IPS DF 6.9 (cell line): ENCODE measurements at regions not wholly inside any gene's neighbourhood (a gene's known extent, or its start where the extent isn't known, plus 50 kb on each side); places are given as distances from the start of the nearest gene placed in this dataset.

Source experiments
- DNase-seq: peaks from one replicate; pipeline ENCODE4 v3.0.0-alpha.2; 2013; ENCODE audit warnings: low read depth, low spot score
- H3K27ac ChIP-seq: one replicate; pipeline ENCODE4 v1.5.1; 2013; ENCODE audit warnings: low read length, control low read depth
- H3K27me3 ChIP-seq: 2 replicates; pipeline ENCODE4 v1.6.1; 2013; ENCODE audit warnings: mild to moderate bottlenecking, low read length; ENCODE audit not compliant: control insufficient read depth, insufficient read depth
- H3K36me3 ChIP-seq: 2 replicates; pipeline ENCODE4 v1.6.1; 2013; ENCODE audit warnings: low read length; ENCODE audit not compliant: control insufficient read depth, insufficient read depth
- H3K4me1 ChIP-seq: 2 replicates; pipeline ENCODE4 v1.6.1; 2013; ENCODE audit warnings: low read length; ENCODE audit not compliant: control insufficient read depth, insufficient read depth
- H3K4me3 ChIP-seq: 2 replicates; pipeline ENCODE4 v1.5.1; 2013; ENCODE audit warnings: mild to moderate bottlenecking, low read length
- H3K9me3 ChIP-seq: 2 replicates; pipeline ENCODE4 v1.6.1; 2013; ENCODE audit warnings: low read length, inconsistent platforms; ENCODE audit not compliant: control insufficient read depth, insufficient read depth
- WGBS: extraction: QIAGEN DNeasy Blood & Tissue Kit; methylation state at CpG from one replicate; pipeline ENCODE4 v1.1.7; 2013; ENCODE audit warnings: mixed read lengths, missing lambda C conversion rate; ENCODE audit not compliant: insufficient read length, insufficient coverage; 5-methylcytosine and 5-hydroxymethylcytosine counted together

DNA sequence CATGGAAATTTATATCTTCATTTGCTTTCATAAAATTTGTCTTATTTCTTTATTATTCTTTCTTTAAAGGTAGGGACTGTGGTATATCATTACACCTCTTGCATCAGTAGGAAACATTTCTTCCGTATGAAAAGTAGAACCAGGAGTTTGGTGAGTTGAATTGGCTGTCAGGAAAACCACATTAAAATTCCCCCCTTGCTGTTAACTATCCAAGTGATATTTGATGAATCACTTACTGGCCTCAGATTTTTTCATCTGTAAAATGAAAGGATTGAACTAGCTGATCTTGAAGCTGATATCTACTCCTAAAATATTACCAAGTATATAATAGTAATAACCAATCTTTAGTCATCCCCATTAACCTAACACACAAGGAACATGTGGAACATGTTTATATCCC is 460.9 kb downstream of the GJA1 start:
- whole genome bisulfite sequencing = no CpG with 5 or more reads among the region's 1 CpG
- Histone ChIP-seq H3K27me3 (no peaks in the 10 kb centered on the region), H3K4me1 (no peaks in the 10 kb centered on the region; the same call in 1 of the 2 replicates), H3K4me3 (no peak overlapping the region), H3K27ac (no peak overlapping the region), H3K36me3 (no peaks in the 10 kb centered on the region), H3K9me3 (no peaks in the 10 kb centered on the region)
- DNase-seq = no peak

GRCh38 chr6:121896771-121897170 is 461.3 kb downstream of the GJA1 start:
- no peak overlapping the region for H3K4me3 ChIP-seq
- H3K27me3 ChIP-seq = no peaks in the 10 kb centered on the region
- DNase-seq = no peak
- no peaks in the 10 kb centered on the region for H3K9me3 ChIP-seq
- WGBS = no CpG with 5 or more reads among the region's 3 CpGs
- H3K4me1 ChIP-seq = no peaks in the 10 kb centered on the region; the same call in 1 of the 2 replicates
- no peaks in the 10 kb centered on the region for H3K36me3 ChIP-seq
- no peak overlapping the region for H3K27ac ChIP-seq

DNA sequence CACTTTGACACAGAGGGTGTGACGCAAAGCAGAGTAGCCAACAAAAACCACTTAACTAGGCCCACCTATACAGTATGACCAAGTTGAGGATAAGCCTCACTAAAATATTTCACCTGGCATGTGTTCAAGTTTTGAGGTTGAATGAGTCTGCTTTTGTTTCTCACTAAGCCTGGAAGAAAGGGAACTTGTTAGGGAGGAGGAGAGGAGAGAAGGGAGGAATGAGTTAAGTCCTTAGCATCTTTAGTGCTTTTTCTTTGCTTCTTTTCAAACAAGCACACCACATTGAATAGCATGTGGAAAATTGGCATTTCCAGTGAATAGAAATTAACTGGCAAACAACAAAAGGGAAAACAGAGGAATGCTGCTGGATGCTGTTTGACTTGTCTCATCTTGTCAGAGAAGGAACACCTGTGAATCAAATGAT is 461.9 kb downstream of the GJA1 start:
- Histone ChIP-seq H3K27me3 (no peaks in the 10 kb centered on the region), H3K4me1 (no peaks in the 10 kb centered on the region; the same call in 1 of the 2 replicates), H3K36me3 (no peaks in the 10 kb centered on the region), H3K27ac (no peak overlapping the region), H3K4me3 (no peak overlapping the region), H3K9me3 (no peaks in the 10 kb centered on the region)
- no peak for DNase-seq
- no CpG with 5 or more reads among the region's 1 CpG for WGBS

GRCh38 chr6:121901432-121901831 is 466.0 kb downstream of the GJA1 start:
- Histone ChIP-seq H3K36me3 (no peaks in the 10 kb centered on the region), H3K27me3 (no peaks in the 10 kb centered on the region), H3K4me1 (no peaks in the 10 kb centered on the region; the same call in 1 of the 2 replicates), H3K4me3 (no peak overlapping the region), H3K27ac (no peak overlapping the region), H3K9me3 (no peaks in the 10 kb centered on the region)
- DNase-seq = no peak

DNA sequence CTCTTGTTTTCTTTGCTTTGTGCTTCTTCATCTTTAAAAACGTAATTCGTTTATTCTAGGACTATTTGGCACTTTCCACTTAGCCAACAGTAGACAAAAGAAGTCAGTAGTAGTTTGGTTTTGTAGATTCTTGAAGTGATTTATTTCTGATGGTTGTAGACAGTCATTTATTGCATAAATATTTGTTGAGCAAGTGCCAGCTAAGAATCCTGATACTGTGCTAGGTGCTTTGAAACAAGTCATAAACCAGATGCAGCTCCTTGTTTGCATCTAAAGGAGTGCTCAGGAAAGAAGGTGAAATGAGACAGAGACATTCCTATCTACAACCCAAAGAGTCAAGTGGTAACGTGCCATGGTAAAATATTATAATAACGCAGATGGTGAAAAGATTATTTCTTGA is 469.1 kb downstream of the GJA1 start:
- Histone ChIP-seq H3K27ac (no peak overlapping the region), H3K4me1 (no peaks in the 10 kb centered on the region), H3K9me3 (no peaks in the 10 kb centered on the region), H3K27me3 (no peaks in the 10 kb centered on the region), H3K4me3 (no peak overlapping the region), H3K36me3 (no peaks in the 10 kb centered on the region)
- no CpG with 5 or more reads among the region's 4 CpGs for WGBS
- no peak for DNase-seq

GRCh38 chr6:121912905-121913304 is 477.5 kb downstream of the GJA1 start:
- Histone ChIP-seq H3K9me3 (no peaks in the 10 kb centered on the region), H3K27ac (no peak overlapping the region), H3K27me3 (no peaks in the 10 kb centered on the region), H3K4me1 (no peaks in the 10 kb centered on the region), H3K4me3 (no peak overlapping the region), H3K36me3 (no peaks in the 10 kb centered on the region)
- DNase-seq = no peak
- WGBS = no CpG with 5 or more reads among the region's 1 CpG

DNA sequence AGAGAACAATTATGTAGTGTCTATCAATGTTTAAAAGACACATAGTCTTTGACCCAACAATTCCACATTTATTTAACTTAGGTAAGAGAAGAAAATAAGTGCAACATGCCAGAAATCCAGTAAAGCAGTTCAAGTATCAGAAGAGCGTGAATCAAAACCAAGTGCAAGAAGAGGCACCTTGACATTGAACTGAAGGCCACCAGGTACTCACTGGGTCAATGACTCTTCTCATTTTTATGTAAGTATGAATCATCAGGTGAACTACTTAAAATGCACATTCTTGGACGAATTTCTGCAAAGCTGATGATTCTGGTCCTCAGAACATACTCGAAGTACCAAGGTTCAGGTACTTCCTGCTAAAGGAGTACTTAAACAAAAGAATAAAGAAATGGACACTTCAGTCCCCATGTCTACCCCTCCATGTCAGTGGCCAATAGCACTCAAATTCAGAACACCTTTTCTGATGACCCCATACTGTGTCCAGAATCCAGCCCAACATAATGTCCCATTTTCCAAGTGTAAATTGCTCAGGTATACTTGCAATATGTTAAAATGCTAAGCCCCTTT is 481.9 kb downstream of the GJA1 start:
- Histone ChIP-seq H3K36me3 (no peaks in the 10 kb centered on the region), H3K4me3 (no peak overlapping the region), H3K9me3 (no peaks in the 10 kb centered on the region), H3K27me3 (no peaks in the 10 kb centered on the region), H3K27ac (no peak overlapping the region), H3K4me1 (peaks cover 1% of the 10 kb centered on the region; the same call in 1 of the 2 replicates)
- no CpG with 5 or more reads among the region's 3 CpGs for WGBS
- no peak for DNase-seq

GRCh38 chr6:121917834-121918559 is 481.5 kb upstream of the HSF2 start:
- peaks cover 1% of the 10 kb centered on the region; the same call in 1 of the 2 replicates for H3K4me1 ChIP-seq
- H3K27me3 ChIP-seq = no peaks in the 10 kb centered on the region
- DNase-seq = no peak
- H3K9me3 ChIP-seq = no peaks in the 10 kb centered on the region
- no peak overlapping the region for H3K27ac ChIP-seq
- H3K36me3 ChIP-seq = no peaks in the 10 kb centered on the region
- H3K4me3 ChIP-seq = no peak overlapping the region
- WGBS = no CpG with 5 or more reads among the region's 1 CpG

GRCh38 chr6:121920616-121921015 is 478.8 kb upstream of the HSF2 start:
- Histone ChIP-seq H3K36me3 (no peaks in the 10 kb centered on the region), H3K9me3 (no peaks in the 10 kb centered on the region), H3K27me3 (no peaks in the 10 kb centered on the region), H3K27ac (no peak overlapping the region), H3K4me1 (peaks cover 1% of the 10 kb centered on the region; the same call in 1 of the 2 replicates), H3K4me3 (no peak overlapping the region)
- no CpG with 5 or more reads among the region's 6 CpGs for WGBS
- no peak for DNase-seq

GRCh38 chr6:121925024-121925423 is 474.4 kb upstream of the HSF2 start:
- no peak for DNase-seq
- H3K4me3 ChIP-seq = no peak overlapping the region
- WGBS = no CpG with 5 or more reads among the region's 1 CpG
- H3K36me3 ChIP-seq = no peaks in the 10 kb centered on the region
- no peaks in the 10 kb centered on the region for H3K9me3 ChIP-seq
- H3K27ac ChIP-seq = no peak overlapping the region
- H3K27me3 ChIP-seq = no peaks in the 10 kb centered on the region
- H3K4me1 ChIP-seq = peaks cover under 1% of the 10 kb centered on the region; the same call in 1 of the 2 replicates
